ENCODE measurements at regions not wholly inside any gene's neighbourhood (a gene's known extent, or its start where the extent isn't known, plus 50 kb on each side); places are given as distances from the start of the nearest gene placed in this dataset.

GRCh38 chr2:14313341-14313740 is 319.2 kb upstream of the LRATD1 start:
- no peak for DNase-seq

GRCh38 chr2:14316594-14316993 is 315.9 kb upstream of the LRATD1 start:
- DNase-seq, result no peak

- no peak for DNase-seq
Observed at GRCh38 chr2:14321357-14321756, 311.2 kb upstream of the LRATD1 start.

- no peak for DNase-seq
Observed at GRCh38 chr2:14322306-14322705, 310.2 kb upstream of the LRATD1 start.

GRCh38 chr2:14324308-14324707 is 308.2 kb upstream of the LRATD1 start:
- DNase-seq, result no peak

GRCh38 chr2:14330884-14331283 is 301.6 kb upstream of the LRATD1 start:
- no peak for DNase-seq

GRCh38 chr2:14336759-14337382 is 295.6 kb upstream of the LRATD1 start:
- DNase-seq, result no peak

GRCh38 chr2:14340703-14341102 is 291.8 kb upstream of the LRATD1 start:
- DNase-seq, result no peak

GRCh38 chr2:14342313-14342712 is 290.2 kb upstream of the LRATD1 start:
- no peak for DNase-seq

GRCh38 chr2:14344355-14344754 is 288.2 kb upstream of the LRATD1 start:
- DNase-seq, result no peak

GRCh38 chr2:14348247-14348646 is 284.3 kb upstream of the LRATD1 start:
- DNase-seq, result no peak

GRCh38 chr2:14350856-14351255 is 281.7 kb upstream of the LRATD1 start:
- no peak for DNase-seq

- DNase-seq, result no peak
Observed at GRCh38 chr2:14352067-14352466, 280.4 kb upstream of the LRATD1 start.

GRCh38 chr2:14354231-14354630 is 278.3 kb upstream of the LRATD1 start:
- no peak for DNase-seq

- no peak for DNase-seq
Observed at GRCh38 chr2:14355102-14355501, 277.4 kb upstream of the LRATD1 start.

- no peak for DNase-seq
Observed at GRCh38 chr2:14358339-14358738, 274.2 kb upstream of the LRATD1 start.

- DNase-seq, result no peak
Observed at GRCh38 chr2:14358774-14359173, 273.7 kb upstream of the LRATD1 start.

GRCh38 chr2:14363137-14363536 is 269.4 kb upstream of the LRATD1 start:
- DNase-seq, result no peak

GRCh38 chr2:14363976-14364375 is 268.5 kb upstream of the LRATD1 start:
- DNase-seq, result no peak

- DNase-seq, result no peak
Observed at GRCh38 chr2:14364471-14364870, 268.0 kb upstream of the LRATD1 start.

GRCh38 chr2:14385043-14385442 is 247.5 kb upstream of the LRATD1 start:
- no peak for DNase-seq

- DNase-seq, result no peak
Observed at GRCh38 chr2:14387332-14387731, 245.2 kb upstream of the LRATD1 start.

GRCh38 chr2:14388724-14389123 is 243.8 kb upstream of the LRATD1 start:
- DNase-seq, result no peak

GRCh38 chr2:14396533-14397083 is 235.9 kb upstream of the LRATD1 start:
- DNase-seq, result no peak

GRCh38 chr2:14398641-14399040 is 233.9 kb upstream of the LRATD1 start:
- no peak for DNase-seq

Data from bone marrow (tissue), 2 donors.